PC-9 (cell line): ENCODE measurements at regions not wholly inside any gene's neighbourhood (a gene's known extent, or its start where the extent isn't known, plus 50 kb on each side); places are given as distances from the start of the nearest gene placed in this dataset.

Source experiments
- BruUV-seq: library from RNA; stranded (reverse); fragments of 400-500 nt; replicated peaks from 2 replicates; lab custom pipeline; 2021; lab: Mats Ljungman, UMichigan
- CTCF ChIA-PET: fragments of 300-600 bp; sonication (Branson Sonifier 250); formaldehyde crosslinking; loops from one replicate; lab custom pipeline; 2022; ENCODE audit warnings: antibody characterized with exemption; lab: Charles Lee
- POLR2A ChIA-PET: fragments of 300-600 bp; sonication (Branson Sonifier 250); formaldehyde crosslinking; loops from one replicate; lab custom pipeline; 2022; ENCODE audit warnings: antibody characterized with exemption; ENCODE audit not compliant: unreplicated experiment; lab: Charles Lee
- DNase-seq, 2 experiments: peaks; one replicate each; pipeline versions ENCODE4 v3.0.0 to v3.0.0-alpha.2; 2015 to 2022; ENCODE audit warnings: mixed read lengths in 1 of 2
- H2AFZ ChIP-seq: fragments of 200-600 bp; sonication (generic); 2 replicates; pipeline ENCODE4 v1.8.1; 2017; ENCODE audit warnings: antibody characterized with exemption
- H3F3A ChIP-seq: fragments of 200-600 bp; sonication (generic); 2 replicates; pipeline ENCODE4 v1.8.1; 2017; ENCODE audit warnings: antibody characterized with exemption, mild to moderate bottlenecking, low read depth; ENCODE audit not compliant: insufficient read depth
- H3K27ac ChIP-seq: fragments of 200-600 bp; sonication (generic); 2 replicates; pipeline ENCODE4 v1.6.1; 2016; ENCODE audit warnings: mixed run types
- H3K27me3 ChIP-seq: fragments of 200-600 bp; sonication (generic); 2 replicates; pipeline ENCODE4 v1.6.1; 2016; ENCODE audit warnings: low read depth, mixed run types; ENCODE audit not compliant: insufficient read depth
- H3K36me3 ChIP-seq: fragments of 200-600 bp; sonication (generic); 2 replicates; pipeline ENCODE4 v1.6.1; 2016; ENCODE audit warnings: low read depth, mixed run types
- H3K4me1 ChIP-seq: fragments of 200-600 bp; sonication (generic); replicated peaks from 2 replicates; pipeline ENCODE4 v1.6.1; 2016; ENCODE audit warnings: mixed run types; ENCODE audit not compliant: insufficient read depth
- H3K4me2 ChIP-seq: fragments of 200-600 bp; sonication (generic); 2 replicates; pipeline ENCODE4 v1.6.1; 2017; ENCODE audit warnings: mixed run types
- H3K4me3 ChIP-seq: fragments of 200-600 bp; sonication (generic); 2 replicates; pipeline ENCODE4 v1.6.1; 2016; ENCODE audit warnings: mixed run types
- H3K79me2 ChIP-seq: fragments of 200-600 bp; sonication (generic); 2 replicates; pipeline ENCODE4 v1.6.1; 2017; ENCODE audit warnings: low read depth, mixed run types
- H3K9me2 ChIP-seq: fragments of 200-600 bp; sonication (generic); 2 replicates; pipeline ENCODE4 v1.8.1; 2017; ENCODE audit warnings: mild to moderate bottlenecking; ENCODE audit not compliant: insufficient read depth
- H3K9me3 ChIP-seq: fragments of 200-600 bp; sonication (generic); 2 replicates; pipeline ENCODE4 v1.8.1; 2016; ENCODE audit warnings: low read depth; ENCODE audit not compliant: insufficient read depth
- H4K20me1 ChIP-seq: fragments of 200-600 bp; sonication (generic); 2 replicates; pipeline ENCODE4 v1.8.1; 2017; ENCODE audit not compliant: insufficient read depth
- EZH2 ChIP-seq: fragments of 200-600 bp; sonication (generic); IDR thresholded peaks from 2 replicates; pipeline ENCODE4 v1.8.0; 2017; ENCODE audit warnings: antibody characterized with exemption, low read depth
- intact Hi-C: fragments of 100-400 bp; cut with micrococcal nuclease; formaldehyde crosslinking; loops from one replicate; pipeline ENCODE4 v1.10.0; 2022; ENCODE audit not compliant: unreplicated experiment
- TF ChIP-seq, protein P1 (sequence below): fragments of 200-600 bp; sonication (generic); conservative IDR thresholded peaks from 2 replicates; pipeline ENCODE4 v1.6.1; 2017; ENCODE audit warnings: mixed run types, antibody characterized with exemption, mild to moderate bottlenecking, moderate library complexity

DNA sequence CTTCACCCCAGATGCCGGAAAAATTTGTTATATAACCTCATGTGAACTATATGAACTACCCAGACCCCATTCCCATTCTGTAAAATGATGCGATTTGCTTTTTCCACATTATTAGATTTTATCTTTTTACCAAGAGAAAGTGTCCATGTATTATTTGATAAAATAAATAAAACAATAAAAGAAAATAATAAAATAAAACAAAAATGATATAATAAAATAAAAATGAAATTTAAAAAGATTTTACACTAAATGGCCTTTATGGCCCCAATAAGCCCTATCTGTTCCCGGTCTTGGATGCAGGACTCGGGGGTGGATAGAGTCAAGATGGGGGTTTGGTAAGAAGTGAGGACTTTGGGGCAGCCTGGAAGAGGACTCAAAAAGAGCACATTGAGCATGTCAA, 357.2 kb downstream of the MATN1 start:
- no TSS peak for BruUV-seq
- H3K9me3 ChIP-seq = no peaks in the 10 kb centered on the region
- DNase-seq = no peak
- H3K79me2 ChIP-seq = no peaks in the 10 kb centered on the region
- no peaks in the 10 kb centered on the region for H3K9me2 ChIP-seq
- intact Hi-C loops = no loop called here
- H3F3A ChIP-seq = no peaks in the 10 kb centered on the region
- peaks cover 3% of the 10 kb centered on the region; the same call in 1 of the 2 replicates for H3K27me3 ChIP-seq
- H2AFZ ChIP-seq = no peak overlapping the region
- H3K4me3 ChIP-seq = no peak overlapping the region
- ChIA-PET POLR2A (no interaction called here), CTCF (no interaction called here)
- no peak overlapping the region for H3K4me2 ChIP-seq
- no peaks in the 10 kb centered on the region for H3K4me1 ChIP-seq
- no peaks in the 10 kb centered on the region for H3K36me3 ChIP-seq
- H4K20me1 ChIP-seq = no peaks in the 10 kb centered on the region
- TF ChIP-seq, protein P1, sequence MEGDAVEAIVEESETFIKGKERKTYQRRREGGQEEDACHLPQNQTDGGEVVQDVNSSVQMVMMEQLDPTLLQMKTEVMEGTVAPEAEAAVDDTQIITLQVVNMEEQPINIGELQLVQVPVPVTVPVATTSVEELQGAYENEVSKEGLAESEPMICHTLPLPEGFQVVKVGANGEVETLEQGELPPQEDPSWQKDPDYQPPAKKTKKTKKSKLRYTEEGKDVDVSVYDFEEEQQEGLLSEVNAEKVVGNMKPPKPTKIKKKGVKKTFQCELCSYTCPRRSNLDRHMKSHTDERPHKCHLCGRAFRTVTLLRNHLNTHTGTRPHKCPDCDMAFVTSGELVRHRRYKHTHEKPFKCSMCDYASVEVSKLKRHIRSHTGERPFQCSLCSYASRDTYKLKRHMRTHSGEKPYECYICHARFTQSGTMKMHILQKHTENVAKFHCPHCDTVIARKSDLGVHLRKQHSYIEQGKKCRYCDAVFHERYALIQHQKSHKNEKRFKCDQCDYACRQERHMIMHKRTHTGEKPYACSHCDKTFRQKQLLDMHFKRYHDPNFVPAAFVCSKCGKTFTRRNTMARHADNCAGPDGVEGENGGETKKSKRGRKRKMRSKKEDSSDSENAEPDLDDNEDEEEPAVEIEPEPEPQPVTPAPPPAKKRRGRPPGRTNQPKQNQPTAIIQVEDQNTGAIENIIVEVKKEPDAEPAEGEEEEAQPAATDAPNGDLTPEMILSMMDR = no peak
- no peak for TF ChIP-seq EZH2
- no peak overlapping the region for H3K27ac ChIP-seq

DNA sequence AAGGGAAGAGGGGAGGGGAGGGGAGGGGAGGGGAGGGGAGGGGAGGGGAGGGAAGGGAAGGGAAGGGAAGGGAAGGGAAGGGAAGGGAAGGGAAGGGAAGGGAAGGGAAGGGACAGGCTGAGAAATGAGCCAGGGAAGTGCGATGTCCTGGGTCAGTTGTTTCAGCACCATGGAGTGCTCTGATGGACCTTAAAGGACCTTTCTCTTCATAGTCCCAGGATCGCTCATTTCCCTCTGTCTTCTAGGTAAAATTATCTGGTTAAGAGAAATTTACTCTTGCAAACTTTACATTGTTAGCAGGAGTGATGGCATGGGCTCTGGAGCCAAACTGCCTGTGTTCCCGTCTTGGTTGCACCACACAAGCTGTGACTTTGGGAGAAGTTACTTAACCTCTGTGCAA, 357.8 kb downstream of the MATN1 start:
- CTCF ChIA-PET = no interaction called here

DNA sequence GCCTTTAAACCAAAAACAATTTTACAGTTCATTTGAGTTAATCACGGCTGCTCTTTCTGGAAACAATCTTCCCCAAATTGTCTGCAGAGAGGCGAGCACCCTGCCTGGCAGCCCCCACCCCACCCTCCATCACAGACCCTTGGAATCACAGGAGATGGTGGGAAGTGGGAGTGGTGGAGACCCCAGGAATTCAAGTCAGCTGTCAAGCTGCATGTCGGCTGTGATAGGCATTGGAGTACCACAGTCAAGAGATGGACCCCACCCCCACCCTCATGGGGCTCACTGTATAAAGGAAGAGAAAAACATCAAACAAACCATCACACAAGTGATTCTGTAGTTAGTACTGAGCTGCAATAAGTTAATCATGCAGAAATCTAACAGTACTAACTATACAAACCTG, 360.4 kb downstream of the MATN1 start:
- Histone ChIP-seq H3F3A (no peaks in the 10 kb centered on the region), H3K4me3 (no peak overlapping the region), H3K36me3 (no peaks in the 10 kb centered on the region), H2AFZ (no peak overlapping the region), H4K20me1 (no peaks in the 10 kb centered on the region), H3K9me3 (no peaks in the 10 kb centered on the region), H3K79me2 (no peaks in the 10 kb centered on the region), H3K27ac (no peak overlapping the region), H3K4me2 (no peak overlapping the region), H3K4me1 (no peaks in the 10 kb centered on the region), H3K9me2 (no peaks in the 10 kb centered on the region), H3K27me3 (no peaks in the 10 kb centered on the region)
- POLR2A ChIA-PET = no interaction called here
- no TSS peak for BruUV-seq
- TF ChIP-seq, protein P1 = no peak
- no peak for TF ChIP-seq EZH2
- intact Hi-C loops = no loop called here
- DNase-seq = no peak
- CTCF ChIA-PET = no interaction called here

More for the DNA sequence above, 357.8 kb downstream of the MATN1 start:
- Histone ChIP-seq H3K27me3 (no peaks in the 10 kb centered on the region; the same call in 1 of the 2 replicates), H3K36me3 (no peaks in the 10 kb centered on the region), H3K27ac (no peak overlapping the region), H2AFZ (no peak overlapping the region), H3K4me3 (no peak overlapping the region), H3K9me3 (no peaks in the 10 kb centered on the region), H3F3A (no peaks in the 10 kb centered on the region), H4K20me1 (no peaks in the 10 kb centered on the region), H3K4me1 (no peaks in the 10 kb centered on the region), H3K79me2 (no peaks in the 10 kb centered on the region), H3K4me2 (no peak overlapping the region), H3K9me2 (no peaks in the 10 kb centered on the region)
- no peak for DNase-seq
- TF ChIP-seq, protein P1 = no peak
- TF ChIP-seq EZH2 = no peak
- POLR2A ChIA-PET = no interaction called here
- BruUV-seq = no TSS peak
- intact Hi-C loops = no loop called here
